ENCODE measurements at regions not wholly inside any gene's neighbourhood (a gene's known extent, or its start where the extent isn't known, plus 50 kb on each side); places are given as distances from the start of the nearest gene placed in this dataset.

DNA sequence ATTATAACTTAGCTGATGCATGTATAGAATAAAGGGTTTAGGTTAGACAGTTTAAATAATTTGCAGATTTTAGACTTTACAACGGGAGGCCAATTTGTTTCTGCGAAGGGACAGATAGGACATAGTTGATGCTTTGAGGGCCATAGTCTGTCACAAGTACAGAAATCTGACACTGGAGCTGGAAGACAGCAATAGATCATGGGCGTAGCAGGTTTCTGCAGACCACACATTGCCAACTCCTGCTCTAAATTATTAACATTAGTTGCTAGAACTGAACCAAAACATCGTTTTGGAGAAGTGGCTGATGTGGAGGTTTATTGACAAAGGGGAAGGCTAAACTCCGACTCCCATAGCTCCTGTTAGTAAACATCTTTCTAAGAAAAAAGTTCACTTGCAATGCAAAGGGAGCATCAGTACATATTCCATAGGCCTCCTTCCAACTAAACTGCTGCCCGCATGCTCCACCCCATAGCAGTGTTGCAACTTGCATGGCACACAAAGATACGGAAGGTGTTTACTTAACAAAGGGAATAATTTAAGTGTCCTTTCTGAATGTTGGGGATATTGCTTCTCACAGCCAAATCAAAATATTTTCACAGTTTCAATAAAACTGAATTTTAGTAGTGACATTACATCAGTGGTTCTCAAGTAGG, 862.0 kb upstream of the CXADR start:
- Mint-ChIP-seq H3K27me3 (ENCODE audit: insufficient read depth, low read depth, poor library complexity) (no peaks in the 10 kb centered on the region), H3K4me1 (no peaks in the 10 kb centered on the region), H3K4me3 (no peak overlapping the region), H3K36me3 (ENCODE audit: low read depth) (no peaks in the 10 kb centered on the region), H3K9me3 (no peaks in the 10 kb centered on the region), H3K27ac (no peak overlapping the region)
- Histone ChIP-seq H3K4me1 (ENCODE audit: insufficient read depth) (no peaks in the 10 kb centered on the region), H3K27me3 (ENCODE audit: insufficient read depth) (no peaks in the 10 kb centered on the region), H2AFZ (no peak overlapping the region; the same call in 1 of the 2 replicates), H3K4me2 (no peak overlapping the region), H4K20me1 (replicated peaks; ENCODE audit: insufficient read depth) (no peaks in the 10 kb centered on the region), H3F3A (replicated peaks; ENCODE audit: low read depth) (no peaks in the 10 kb centered on the region), H3K9me2 (ENCODE audit: insufficient read depth) (no peaks in the 10 kb centered on the region), H3K36me3 (ENCODE audit: insufficient read depth) (no peaks in the 10 kb centered on the region), H3K79me2 (replicated peaks; ENCODE audit: insufficient read depth) (no peaks in the 10 kb centered on the region), H3K27ac (ENCODE audit: low read depth) (no peak overlapping the region), H3K4me3 (no peak overlapping the region)
- TF ChIP-seq POLR2AphosphoS5 (IDR thresholded peaks at IDR 0.05; ENCODE audit: low read depth) (no peak), EZH2phosphoT487 (IDR thresholded peaks at IDR 0.05; ENCODE audit: unreplicated experiment) (no peak), ZNF114 (CRISPR knock-in tag; IDR thresholded peaks at IDR 0.05) (no peak), JUNB (IDR thresholded peaks at IDR 0.05; ENCODE audit: unreplicated experiment) (no peak), STAT1 (IDR thresholded peaks at IDR 0.05; ENCODE audit: unreplicated experiment) (no peak), EZH2 (IDR thresholded peaks at IDR 0.05; ENCODE audit: low read depth, unreplicated experiment) (no peak), NANOG (IDR thresholded peaks at IDR 0.05; ENCODE audit: borderline replicate concordance) (no peak), ZNF331 (CRISPR knock-in tag; IDR thresholded peaks at IDR 0.05; ENCODE audit: low read depth) (no peak), CREB1 (CRISPR knock-in tag; IDR thresholded peaks at IDR 0.05; ENCODE audit: low read depth) (no peak)
- TF ChIP-seq, protein P1, sequence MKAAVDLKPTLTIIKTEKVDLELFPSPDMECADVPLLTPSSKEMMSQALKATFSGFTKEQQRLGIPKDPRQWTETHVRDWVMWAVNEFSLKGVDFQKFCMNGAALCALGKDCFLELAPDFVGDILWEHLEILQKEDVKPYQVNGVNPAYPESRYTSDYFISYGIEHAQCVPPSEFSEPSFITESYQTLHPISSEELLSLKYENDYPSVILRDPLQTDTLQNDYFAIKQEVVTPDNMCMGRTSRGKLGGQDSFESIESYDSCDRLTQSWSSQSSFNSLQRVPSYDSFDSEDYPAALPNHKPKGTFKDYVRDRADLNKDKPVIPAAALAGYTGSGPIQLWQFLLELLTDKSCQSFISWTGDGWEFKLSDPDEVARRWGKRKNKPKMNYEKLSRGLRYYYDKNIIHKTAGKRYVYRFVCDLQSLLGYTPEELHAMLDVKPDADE (IDR thresholded peaks at IDR 0.05), result no peak
- TF ChIP-seq, protein P2, sequence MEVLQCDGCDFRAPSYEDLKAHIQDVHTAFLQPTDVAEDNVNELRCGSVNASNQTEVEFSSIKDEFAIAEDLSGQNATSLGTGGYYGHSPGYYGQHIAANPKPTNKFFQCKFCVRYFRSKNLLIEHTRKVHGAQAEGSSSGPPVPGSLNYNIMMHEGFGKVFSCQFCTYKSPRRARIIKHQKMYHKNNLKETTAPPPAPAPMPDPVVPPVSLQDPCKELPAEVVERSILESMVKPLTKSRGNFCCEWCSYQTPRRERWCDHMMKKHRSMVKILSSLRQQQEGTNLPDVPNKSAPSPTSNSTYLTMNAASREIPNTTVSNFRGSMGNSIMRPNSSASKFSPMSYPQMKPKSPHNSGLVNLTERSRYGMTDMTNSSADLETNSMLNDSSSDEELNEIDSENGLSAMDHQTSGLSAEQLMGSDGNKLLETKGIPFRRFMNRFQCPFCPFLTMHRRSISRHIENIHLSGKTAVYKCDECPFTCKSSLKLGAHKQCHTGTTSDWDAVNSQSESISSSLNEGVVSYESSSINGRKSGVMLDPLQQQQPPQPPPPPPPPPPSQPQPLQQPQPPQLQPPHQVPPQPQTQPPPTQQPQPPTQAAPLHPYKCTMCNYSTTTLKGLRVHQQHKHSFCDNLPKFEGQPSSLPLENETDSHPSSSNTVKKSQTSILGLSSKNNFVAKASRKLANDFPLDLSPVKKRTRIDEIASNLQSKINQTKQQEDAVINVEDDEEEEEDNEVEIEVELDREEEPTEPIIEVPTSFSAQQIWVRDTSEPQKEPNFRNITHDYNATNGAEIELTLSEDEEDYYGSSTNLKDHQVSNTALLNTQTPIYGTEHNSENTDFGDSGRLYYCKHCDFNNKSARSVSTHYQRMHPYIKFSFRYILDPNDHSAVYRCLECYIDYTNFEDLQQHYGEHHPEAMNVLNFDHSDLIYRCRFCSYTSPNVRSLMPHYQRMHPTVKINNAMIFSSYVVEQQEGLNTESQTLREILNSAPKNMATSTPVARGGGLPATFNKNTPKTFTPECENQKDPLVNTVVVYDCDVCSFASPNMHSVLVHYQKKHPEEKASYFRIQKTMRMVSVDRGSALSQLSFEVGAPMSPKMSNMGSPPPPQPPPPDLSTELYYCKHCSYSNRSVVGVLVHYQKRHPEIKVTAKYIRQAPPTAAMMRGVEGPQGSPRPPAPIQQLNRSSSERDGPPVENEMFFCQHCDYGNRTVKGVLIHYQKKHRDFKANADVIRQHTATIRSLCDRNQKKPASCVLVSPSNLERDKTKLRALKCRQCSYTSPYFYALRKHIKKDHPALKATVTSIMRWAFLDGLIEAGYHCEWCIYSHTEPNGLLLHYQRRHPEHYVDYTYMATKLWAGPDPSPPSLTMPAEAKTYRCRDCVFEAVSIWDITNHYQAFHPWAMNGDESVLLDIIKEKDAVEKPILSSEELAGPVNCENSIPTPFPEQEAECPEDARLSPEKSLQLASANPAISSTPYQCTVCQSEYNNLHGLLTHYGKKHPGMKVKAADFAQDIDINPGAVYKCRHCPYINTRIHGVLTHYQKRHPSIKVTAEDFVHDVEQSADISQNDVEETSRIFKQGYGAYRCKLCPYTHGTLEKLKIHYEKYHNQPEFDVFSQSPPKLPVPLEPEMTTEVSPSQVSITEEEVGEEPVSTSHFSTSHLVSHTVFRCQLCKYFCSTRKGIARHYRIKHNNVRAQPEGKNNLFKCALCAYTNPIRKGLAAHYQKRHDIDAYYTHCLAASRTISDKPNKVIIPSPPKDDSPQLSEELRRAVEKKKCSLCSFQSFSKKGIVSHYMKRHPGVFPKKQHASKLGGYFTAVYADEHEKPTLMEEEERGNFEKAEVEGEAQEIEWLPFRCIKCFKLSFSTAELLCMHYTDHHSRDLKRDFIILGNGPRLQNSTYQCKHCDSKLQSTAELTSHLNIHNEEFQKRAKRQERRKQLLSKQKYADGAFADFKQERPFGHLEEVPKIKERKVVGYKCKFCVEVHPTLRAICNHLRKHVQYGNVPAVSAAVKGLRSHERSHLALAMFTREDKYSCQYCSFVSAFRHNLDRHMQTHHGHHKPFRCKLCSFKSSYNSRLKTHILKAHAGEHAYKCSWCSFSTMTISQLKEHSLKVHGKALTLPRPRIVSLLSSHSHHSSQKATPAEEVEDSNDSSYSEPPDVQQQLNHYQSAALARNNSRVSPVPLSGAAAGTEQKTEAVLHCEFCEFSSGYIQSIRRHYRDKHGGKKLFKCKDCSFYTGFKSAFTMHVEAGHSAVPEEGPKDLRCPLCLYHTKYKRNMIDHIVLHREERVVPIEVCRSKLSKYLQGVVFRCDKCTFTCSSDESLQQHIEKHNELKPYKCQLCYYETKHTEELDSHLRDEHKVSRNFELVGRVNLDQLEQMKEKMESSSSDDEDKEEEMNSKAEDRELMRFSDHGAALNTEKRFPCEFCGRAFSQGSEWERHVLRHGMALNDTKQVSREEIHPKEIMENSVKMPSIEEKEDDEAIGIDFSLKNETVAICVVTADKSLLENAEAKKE (CRISPR knock-in tag; IDR thresholded peaks at IDR 0.05), result no peak
- TF ChIP-seq, protein P3, sequence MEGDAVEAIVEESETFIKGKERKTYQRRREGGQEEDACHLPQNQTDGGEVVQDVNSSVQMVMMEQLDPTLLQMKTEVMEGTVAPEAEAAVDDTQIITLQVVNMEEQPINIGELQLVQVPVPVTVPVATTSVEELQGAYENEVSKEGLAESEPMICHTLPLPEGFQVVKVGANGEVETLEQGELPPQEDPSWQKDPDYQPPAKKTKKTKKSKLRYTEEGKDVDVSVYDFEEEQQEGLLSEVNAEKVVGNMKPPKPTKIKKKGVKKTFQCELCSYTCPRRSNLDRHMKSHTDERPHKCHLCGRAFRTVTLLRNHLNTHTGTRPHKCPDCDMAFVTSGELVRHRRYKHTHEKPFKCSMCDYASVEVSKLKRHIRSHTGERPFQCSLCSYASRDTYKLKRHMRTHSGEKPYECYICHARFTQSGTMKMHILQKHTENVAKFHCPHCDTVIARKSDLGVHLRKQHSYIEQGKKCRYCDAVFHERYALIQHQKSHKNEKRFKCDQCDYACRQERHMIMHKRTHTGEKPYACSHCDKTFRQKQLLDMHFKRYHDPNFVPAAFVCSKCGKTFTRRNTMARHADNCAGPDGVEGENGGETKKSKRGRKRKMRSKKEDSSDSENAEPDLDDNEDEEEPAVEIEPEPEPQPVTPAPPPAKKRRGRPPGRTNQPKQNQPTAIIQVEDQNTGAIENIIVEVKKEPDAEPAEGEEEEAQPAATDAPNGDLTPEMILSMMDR (conservative IDR thresholded peaks at IDR 0.05; ENCODE audit: low read depth in 2 of 2), result no peak
- TF ChIP-seq, protein P4, sequence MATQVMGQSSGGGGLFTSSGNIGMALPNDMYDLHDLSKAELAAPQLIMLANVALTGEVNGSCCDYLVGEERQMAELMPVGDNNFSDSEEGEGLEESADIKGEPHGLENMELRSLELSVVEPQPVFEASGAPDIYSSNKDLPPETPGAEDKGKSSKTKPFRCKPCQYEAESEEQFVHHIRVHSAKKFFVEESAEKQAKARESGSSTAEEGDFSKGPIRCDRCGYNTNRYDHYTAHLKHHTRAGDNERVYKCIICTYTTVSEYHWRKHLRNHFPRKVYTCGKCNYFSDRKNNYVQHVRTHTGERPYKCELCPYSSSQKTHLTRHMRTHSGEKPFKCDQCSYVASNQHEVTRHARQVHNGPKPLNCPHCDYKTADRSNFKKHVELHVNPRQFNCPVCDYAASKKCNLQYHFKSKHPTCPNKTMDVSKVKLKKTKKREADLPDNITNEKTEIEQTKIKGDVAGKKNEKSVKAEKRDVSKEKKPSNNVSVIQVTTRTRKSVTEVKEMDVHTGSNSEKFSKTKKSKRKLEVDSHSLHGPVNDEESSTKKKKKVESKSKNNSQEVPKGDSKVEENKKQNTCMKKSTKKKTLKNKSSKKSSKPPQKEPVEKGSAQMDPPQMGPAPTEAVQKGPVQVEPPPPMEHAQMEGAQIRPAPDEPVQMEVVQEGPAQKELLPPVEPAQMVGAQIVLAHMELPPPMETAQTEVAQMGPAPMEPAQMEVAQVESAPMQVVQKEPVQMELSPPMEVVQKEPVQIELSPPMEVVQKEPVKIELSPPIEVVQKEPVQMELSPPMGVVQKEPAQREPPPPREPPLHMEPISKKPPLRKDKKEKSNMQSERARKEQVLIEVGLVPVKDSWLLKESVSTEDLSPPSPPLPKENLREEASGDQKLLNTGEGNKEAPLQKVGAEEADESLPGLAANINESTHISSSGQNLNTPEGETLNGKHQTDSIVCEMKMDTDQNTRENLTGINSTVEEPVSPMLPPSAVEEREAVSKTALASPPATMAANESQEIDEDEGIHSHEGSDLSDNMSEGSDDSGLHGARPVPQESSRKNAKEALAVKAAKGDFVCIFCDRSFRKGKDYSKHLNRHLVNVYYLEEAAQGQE (IDR thresholded peaks at IDR 0.05; ENCODE audit: unreplicated experiment), result no peak
- ATAC-seq (no peak), DNase-seq (ENCODE audit: low spot score) (no peak)

All from GM23338 (cell line).